ENCODE measurements at regions not wholly inside any gene's neighbourhood (a gene's known extent, or its start where the extent isn't known, plus 50 kb on each side); places are given as distances from the start of the nearest gene placed in this dataset.

GRCh38 chr14:44309331-44309730 lies 197.8 kb downstream of the FSCB start:
- no peak for DNase-seq (ENCODE audit: low read depth)

GRCh38 chr14:44300916-44301315 lies 206.2 kb downstream of the FSCB start:
- no peak for DNase-seq (ENCODE audit: low read depth)

- DNase-seq (ENCODE audit: low read depth) = no peak
Measured at GRCh38 chr14:44297437-44297836, 209.6 kb downstream of the FSCB start.

- no peak for DNase-seq (ENCODE audit: low read depth)
Measured at GRCh38 chr14:44291366-44291915, 215.6 kb downstream of the FSCB start.

GRCh38 chr14:44287858-44288257 lies 219.2 kb downstream of the FSCB start:
- DNase-seq (ENCODE audit: low read depth) = no peak

- no peak for DNase-seq (ENCODE audit: low read depth)
Measured at GRCh38 chr14:44286201-44286600, 220.9 kb downstream of the FSCB start.

GRCh38 chr14:44283836-44284235 lies 223.2 kb downstream of the FSCB start:
- no peak for DNase-seq (ENCODE audit: low read depth)

- DNase-seq (ENCODE audit: low read depth) = no peak
Measured at GRCh38 chr14:44279357-44279756, 227.7 kb downstream of the FSCB start.

GRCh38 chr14:44271637-44272036 lies 235.4 kb downstream of the FSCB start:
- no peak for DNase-seq (ENCODE audit: low read depth)

- no peak for DNase-seq (ENCODE audit: low read depth)
Measured at GRCh38 chr14:44271006-44271405, 236.1 kb downstream of the FSCB start.

- DNase-seq (ENCODE audit: low read depth) = no peak
Measured at GRCh38 chr14:44265246-44265645, 241.8 kb downstream of the FSCB start.

GRCh38 chr14:44215660-44216059 lies 291.4 kb downstream of the FSCB start:
- DNase-seq (ENCODE audit: low read depth) = no peak

- no peak for DNase-seq (ENCODE audit: low read depth)
Measured at GRCh38 chr14:44211718-44212117, 295.4 kb downstream of the FSCB start.

- DNase-seq (ENCODE audit: low read depth) = no peak
Measured at GRCh38 chr14:44204061-44204835, 302.8 kb downstream of the FSCB start.

GRCh38 chr14:44180975-44181374 lies 326.1 kb downstream of the FSCB start:
- DNase-seq (ENCODE audit: low read depth) = no peak

- DNase-seq (ENCODE audit: low read depth) = no peak
Measured at GRCh38 chr14:44170556-44170955, 336.5 kb downstream of the FSCB start.

GRCh38 chr14:44170101-44170500 lies 337.0 kb downstream of the FSCB start:
- DNase-seq (ENCODE audit: low read depth) = no peak

GRCh38 chr14:44168566-44168965 lies 338.5 kb downstream of the FSCB start:
- DNase-seq (ENCODE audit: low read depth) = no peak

- DNase-seq (ENCODE audit: low read depth) = no peak
Measured at GRCh38 chr14:44166611-44167010, 340.5 kb downstream of the FSCB start.

- no peak for DNase-seq (ENCODE audit: low read depth)
Measured at GRCh38 chr14:44165936-44166335, 341.1 kb downstream of the FSCB start.

GRCh38 chr14:44165286-44165685 lies 341.8 kb downstream of the FSCB start:
- DNase-seq (ENCODE audit: low read depth) = no peak

GRCh38 chr14:44163946-44164345 lies 343.1 kb downstream of the FSCB start:
- DNase-seq (ENCODE audit: low read depth) = no peak

GRCh38 chr14:44162197-44162596 lies 344.9 kb downstream of the FSCB start:
- no peak for DNase-seq (ENCODE audit: low read depth)

Data from myocyte (in vitro differentiated cells).